ENCODE measurements at regions not wholly inside any gene's neighbourhood (a gene's known extent, or its start where the extent isn't known, plus 50 kb on each side); places are given as distances from the start of the nearest gene placed in this dataset.
"Not testable (repeated sequence)": the region's sequence is repeated elsewhere in the genome, so short reads cannot be mapped to it uniquely, and the experiment has no call there.

- TF ChIP-seq, protein P1, sequence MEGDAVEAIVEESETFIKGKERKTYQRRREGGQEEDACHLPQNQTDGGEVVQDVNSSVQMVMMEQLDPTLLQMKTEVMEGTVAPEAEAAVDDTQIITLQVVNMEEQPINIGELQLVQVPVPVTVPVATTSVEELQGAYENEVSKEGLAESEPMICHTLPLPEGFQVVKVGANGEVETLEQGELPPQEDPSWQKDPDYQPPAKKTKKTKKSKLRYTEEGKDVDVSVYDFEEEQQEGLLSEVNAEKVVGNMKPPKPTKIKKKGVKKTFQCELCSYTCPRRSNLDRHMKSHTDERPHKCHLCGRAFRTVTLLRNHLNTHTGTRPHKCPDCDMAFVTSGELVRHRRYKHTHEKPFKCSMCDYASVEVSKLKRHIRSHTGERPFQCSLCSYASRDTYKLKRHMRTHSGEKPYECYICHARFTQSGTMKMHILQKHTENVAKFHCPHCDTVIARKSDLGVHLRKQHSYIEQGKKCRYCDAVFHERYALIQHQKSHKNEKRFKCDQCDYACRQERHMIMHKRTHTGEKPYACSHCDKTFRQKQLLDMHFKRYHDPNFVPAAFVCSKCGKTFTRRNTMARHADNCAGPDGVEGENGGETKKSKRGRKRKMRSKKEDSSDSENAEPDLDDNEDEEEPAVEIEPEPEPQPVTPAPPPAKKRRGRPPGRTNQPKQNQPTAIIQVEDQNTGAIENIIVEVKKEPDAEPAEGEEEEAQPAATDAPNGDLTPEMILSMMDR (IDR thresholded peaks at IDR 0.05): not testable (repeated sequence)
- not testable (repeated sequence) for TF ChIP-seq POLR2A (IDR thresholded peaks at IDR 0.05)
These were observed 1602.3 kb downstream of the RPIA start for GRCh38 chr2:90293806-90294205.

All from esophagus squamous epithelium (tissue), 4 donors.